H1 (cell line): ENCODE measurements at regions not wholly inside any gene's neighbourhood (a gene's known extent, or its start where the extent isn't known, plus 50 kb on each side); places are given as distances from the start of the nearest gene placed in this dataset.

ENCODE experiments used
- CTCF ChIA-PET: fragments of 300-600 bp; sonication (Branson Sonifier 250); formaldehyde crosslinking; loops from one replicate; lab custom pipeline; 2021; ENCODE audit not compliant: partially characterized antibody; lab: Charles Lee
- POLR2A ChIA-PET: fragments of 300-600 bp; sonication (Branson Sonifier 250); formaldehyde crosslinking; loops from one replicate; lab custom pipeline; 2021; ENCODE audit warnings: inconsistent platforms; ENCODE audit not compliant: partially characterized antibody; lab: Charles Lee
- DNase-seq, 2 experiments: peaks; one replicate each; pipeline versions ENCODE4 v3.0.0 to v3.0.0-alpha.2; 2010 to 2022; ENCODE audit warnings: low spot score in 2 of 2, low read depth in 1 of 2, mixed read lengths in 1 of 2
- FAIRE-seq: peaks from 2 replicates; lab custom pipeline; 2011; peaks lifted over from hg19 to GRCh38; lab: Jason Lieb, UNC
- H2AFZ ChIP-seq: 2 replicates; pipeline ENCODE4 v1.8.1; 2012; ENCODE audit warnings: low read length, inconsistent platforms
- H2AK5ac ChIP-seq: 2 replicates; pipeline ENCODE4 v1.6.1; 2013; ENCODE audit warnings: low read depth, low read length
- H2BK120ac ChIP-seq: replicated peaks from 2 replicates; pipeline ENCODE3; 2013; ENCODE audit warnings: low read depth, low read length, inconsistent platforms
- H2BK12ac ChIP-seq: 2 replicates; pipeline ENCODE4 v1.6.1; 2013; ENCODE audit warnings: low read depth, low read length
- H2BK15ac ChIP-seq: 2 replicates; pipeline ENCODE4 v1.6.1; 2013; ENCODE audit warnings: low read length
- H2BK20ac ChIP-seq: 2 replicates; pipeline ENCODE4 v1.6.1; 2013; ENCODE audit warnings: low read length
- H2BK5ac ChIP-seq: 2 replicates; pipeline ENCODE4 v1.6.1; 2013; ENCODE audit warnings: low read depth, low read length
- H3K14ac ChIP-seq: 2 replicates; pipeline ENCODE4 v1.6.1; 2013; ENCODE audit warnings: inconsistent platforms; ENCODE audit not compliant: insufficient read length
- H3K18ac ChIP-seq: 2 replicates; pipeline ENCODE4 v1.6.1; 2013; ENCODE audit warnings: low read length; ENCODE audit errors: extremely low read depth
- H3K23ac ChIP-seq: 2 replicates; pipeline ENCODE4 v1.6.1; 2013; ENCODE audit warnings: inconsistent platforms; ENCODE audit not compliant: insufficient read length
- H3K23me2 ChIP-seq: 2 replicates; pipeline ENCODE4 v1.6.1; 2013; ENCODE audit warnings: low read depth, low read length
- H3K27ac ChIP-seq: 2 replicates; pipeline ENCODE4 v1.6.1; 2011; ENCODE audit warnings: low read depth, low read length, inconsistent platforms
- H3K27me3 ChIP-seq, 4 experiments: replicated peaks in 1 of 4; 1 replicate in 1 of 4; 2 replicates in 3 of 4; pipeline versions ENCODE4 v1.6.1 to v1.8.1; 2011 to 2013; ENCODE audit warnings: low read length in 3 of 4, mild to moderate bottlenecking in 3 of 4, inconsistent platforms in 2 of 4, mixed read lengths in 2 of 4, moderate library complexity in 1 of 4; ENCODE audit not compliant: control insufficient read depth in 3 of 4, insufficient read depth in 3 of 4; ENCODE audit errors: extremely low read depth in 1 of 4
- H3K36me3 ChIP-seq, 4 experiments: 2 replicates each; pipeline versions ENCODE4 v1.6.1 to v1.8.1; 2011 to 2013; ENCODE audit warnings: mild to moderate bottlenecking in 4 of 4, low read length in 3 of 4, moderate library complexity in 2 of 4, control low read depth in 1 of 4, inconsistent platforms in 1 of 4; ENCODE audit not compliant: insufficient read depth in 4 of 4, control insufficient read depth in 2 of 4
- H3K4ac ChIP-seq: replicated peaks from 2 replicates; pipeline ENCODE3; 2013; ENCODE audit warnings: low read length, low read depth, mixed read lengths, inconsistent platforms; ENCODE audit not compliant: insufficient read length
- H3K4me1 ChIP-seq, 4 experiments: replicated peaks in 1 of 4; 1 replicate in 1 of 4; 2 replicates in 3 of 4; pipeline versions ENCODE4 v1.6.1 to v1.8.1; 2011 to 2013; ENCODE audit warnings: low read length in 3 of 4, inconsistent platforms in 2 of 4, mixed read lengths in 1 of 4; ENCODE audit not compliant: insufficient read depth in 4 of 4, control insufficient read depth in 3 of 4
- H3K4me2 ChIP-seq, 2 experiments: 2 replicates each; pipeline versions ENCODE4 v1.6.1 to v1.8.1; 2011 to 2013; ENCODE audit warnings: low read depth in 2 of 2, low read length in 2 of 2, control low read depth in 1 of 2, inconsistent platforms in 1 of 2, mild to moderate bottlenecking in 1 of 2; ENCODE audit not compliant: insufficient read depth in 1 of 2
- H3K4me3 ChIP-seq, 4 experiments: fragments of 200-600, 300-600 bp in 1 of 4; sonication (generic), shearing (Covaris generic), sonication (Bioruptor Twin) in 1 of 4; 2 replicates each; pipeline versions ENCODE4 v1.5.1 to v1.8.1; 2011 to 2016; ENCODE audit warnings: low read length in 4 of 4, low read depth in 3 of 4, control low read depth in 2 of 4, inconsistent platforms in 2 of 4, mild to moderate bottlenecking in 2 of 4, mixed read lengths in 1 of 4, moderate library complexity in 1 of 4; ENCODE audit not compliant: insufficient read depth in 2 of 4; ENCODE audit errors: extremely low read depth in 1 of 4
- H3K56ac ChIP-seq: replicated peaks from 2 replicates; pipeline ENCODE3; 2013; ENCODE audit warnings: low read depth, mild to moderate bottlenecking, mixed read lengths, low read length, inconsistent platforms; ENCODE audit not compliant: insufficient read length
- H3K79me1 ChIP-seq: 2 replicates; pipeline ENCODE4 v1.6.1; 2013; ENCODE audit warnings: low read depth, low read length, control low read depth
- H3K79me2 ChIP-seq, 2 experiments: 2 replicates each; pipeline versions ENCODE4 v1.6.1 to v1.8.1; 2012 to 2013; ENCODE audit warnings: low read length in 2 of 2, mild to moderate bottlenecking in 2 of 2, inconsistent platforms in 1 of 2; ENCODE audit not compliant: insufficient read depth in 2 of 2, control insufficient read depth in 1 of 2
- H3K9ac ChIP-seq, 4 experiments: replicated peaks in 1 of 4; 1 replicate in 1 of 4; 2 replicates in 3 of 4; pipeline versions ENCODE4 v1.6.1 to v1.8.1; 2011 to 2013; ENCODE audit warnings: low read depth in 3 of 4, low read length in 3 of 4, control low read depth in 2 of 4, mild to moderate bottlenecking in 2 of 4, moderate library complexity in 2 of 4, inconsistent platforms in 1 of 4; ENCODE audit errors: extremely low read depth in 1 of 4
- H3K9me3 ChIP-seq, 2 experiments: 2 replicates each; pipeline versions ENCODE4 v1.6.1 to v1.8.1; 2012 to 2013; ENCODE audit warnings: mild to moderate bottlenecking in 2 of 2, moderate library complexity in 2 of 2, control low read depth in 1 of 2, inconsistent platforms in 1 of 2, low read depth in 1 of 2, low read length in 1 of 2, mixed read lengths in 1 of 2; ENCODE audit not compliant: insufficient read depth in 2 of 2
- H4K20me1 ChIP-seq, 2 experiments: replicated peaks in 1 of 2; 2 replicates each; pipeline versions ENCODE3 to v1.8.1; 2011 to 2013; ENCODE audit warnings: inconsistent platforms in 2 of 2, low read length in 2 of 2, mild to moderate bottlenecking in 1 of 2; ENCODE audit not compliant: insufficient read depth in 2 of 2, control insufficient read depth in 1 of 2
- H4K5ac ChIP-seq: 2 replicates; pipeline ENCODE4 v1.6.1; 2013; ENCODE audit warnings: low read length, low read depth, mixed read lengths, inconsistent platforms; ENCODE audit not compliant: insufficient read length
- H4K8ac ChIP-seq: 2 replicates; pipeline ENCODE4 v1.8.0; 2013; ENCODE audit warnings: mild to moderate bottlenecking, moderate library complexity, low read length, inconsistent platforms; ENCODE audit not compliant: insufficient read depth; ENCODE audit errors: extremely low read depth
- H4K91ac ChIP-seq: replicated peaks from 2 replicates; pipeline ENCODE3; 2013; ENCODE audit warnings: low read length, mixed read lengths, inconsistent platforms; ENCODE audit not compliant: insufficient read length
- WGBS, 2 experiments: shearing (Covaris generic) in 1 of 2; methylation state at CpG; one replicate each; pipeline versions ENCODE4 v1.1.6 to v1.1.7; 2013 to 2015; ENCODE audit warnings: low lambda C conversion rate in 2 of 2, mixed read lengths in 2 of 2, inconsistent platforms in 1 of 2, low coverage in 1 of 2, missing lambda C conversion rate in 1 of 2; ENCODE audit not compliant: insufficient replicate concordance in 2 of 2, insufficient coverage in 1 of 2, insufficient read length in 1 of 2; ENCODE audit errors: extremely low coverage in 1 of 2, missing lambda C conversion rate in 1 of 2; 5-methylcytosine and 5-hydroxymethylcytosine counted together

DNA sequence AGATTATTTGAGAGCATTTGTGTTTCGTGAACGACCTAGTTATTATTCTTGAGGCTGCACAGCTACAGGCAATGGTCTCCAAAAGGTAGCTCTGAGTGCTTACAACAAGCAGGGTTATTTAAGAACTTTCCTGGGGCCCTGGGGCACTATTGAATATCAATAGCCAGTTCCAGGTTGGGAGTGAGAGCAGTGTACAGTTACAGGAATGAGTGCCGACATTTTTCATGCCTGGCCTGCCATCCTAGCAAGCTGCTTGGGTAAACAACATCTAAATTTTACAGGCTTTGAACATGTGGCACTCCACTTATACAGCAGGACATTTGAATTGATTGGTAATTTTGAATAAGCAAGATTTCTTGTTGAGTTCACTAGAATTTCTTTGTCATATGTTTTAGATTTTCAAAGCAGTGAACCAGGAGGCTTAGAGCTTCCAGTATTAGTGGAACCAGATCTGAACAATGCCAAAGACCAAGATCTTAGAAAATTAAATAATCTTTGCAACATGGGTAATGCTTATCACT lies 171.9 kb upstream of the GDNF start:
- H3K56ac ChIP-seq: no peak overlapping the region
- H2BK20ac ChIP-seq: no peak overlapping the region
- H3K27me3 ChIP-seq: no peaks in the 10 kb centered on the region
- no peak overlapping the region for H3K23ac ChIP-seq
- 94% methylated on average over 3 of the region's 3 CpGs; no CpG with 5 or more reads in 1 of the 2 experiments for WGBS, 2 experiments
- no peak overlapping the region for H3K4me3 ChIP-seq
- no peak overlapping the region for H4K5ac ChIP-seq
- DNase-seq (no peak), FAIRE-seq (no peak)
- H4K91ac ChIP-seq: no peak overlapping the region
- H2AK5ac ChIP-seq: no peak overlapping the region
- H3K36me3 ChIP-seq: no peaks in the 10 kb centered on the region
- no peak overlapping the region for H2BK120ac ChIP-seq
- H2BK12ac ChIP-seq: no peak overlapping the region
- no peak overlapping the region; the same call in 1 of the 2 replicates for H2AFZ ChIP-seq
- no peaks in the 10 kb centered on the region for H3K9me3 ChIP-seq
- H3K79me2 ChIP-seq: no peaks in the 10 kb centered on the region
- no peak overlapping the region for H3K18ac ChIP-seq
- no peak overlapping the region for H3K4ac ChIP-seq
- no peaks in the 10 kb centered on the region for H3K79me1 ChIP-seq
- no peak overlapping the region for H4K8ac ChIP-seq
- H3K9ac ChIP-seq: no peak overlapping the region
- ChIA-PET CTCF (interaction anchor here (1.2 kb wide), 1 partner anchor 11 kb away, joined by 4 read pairs; no protein-coding TSS in a partner anchor), POLR2A (no interaction called here)
- no peak overlapping the region for H3K27ac ChIP-seq
- H3K23me2 ChIP-seq: no peaks in the 10 kb centered on the region
- no peak overlapping the region for H2BK5ac ChIP-seq
- no peak overlapping the region for H3K4me2 ChIP-seq
- peaks cover 0 to 3% (median 0%) of the 10 kb centered on the region in 4 experiments; a peak in 1 of 7 replicates for H3K4me1 ChIP-seq
- no peak overlapping the region for H2BK15ac ChIP-seq
- H3K14ac ChIP-seq: no peak overlapping the region
- no peaks in the 10 kb centered on the region for H4K20me1 ChIP-seq
